SK-N-MC (cell line): ENCODE measurements at regions not wholly inside any gene's neighbourhood (a gene's known extent, or its start where the extent isn't known, plus 50 kb on each side); places are given as distances from the start of the nearest gene placed in this dataset.
"Not testable (repeated sequence)": the region's sequence is repeated elsewhere in the genome, so short reads cannot be mapped to it uniquely, and the experiment has no call there.

Source experiments
- DNase-seq: peaks from one replicate; pipeline ENCODE4 v3.0.0-alpha.2; 2011; ENCODE audit warnings: low read depth, low spot score
- H3K27ac ChIP-seq: fragments of 200-600 bp; sonication (generic); 2 replicates; pipeline ENCODE4 v1.5.1; 2016; ENCODE audit warnings: mixed run types
- H3K36me3 ChIP-seq: fragments of 200-600 bp; sonication (generic); 2 replicates; pipeline ENCODE4 v1.6.1; 2017; ENCODE audit warnings: antibody characterized with exemption, low read length, mixed read lengths; ENCODE audit not compliant: insufficient read depth
- H3K4me3 ChIP-seq: fragments of 200-600 bp; sonication (generic); 2 replicates; pipeline ENCODE4 v1.5.1; 2016
- H3K9ac ChIP-seq: fragments of 200-600 bp; sonication (generic); 2 replicates; pipeline ENCODE4 v1.8.0; 2017; ENCODE audit warnings: mixed run types, mixed read lengths; ENCODE audit not compliant: insufficient read length
- H3K9me3 ChIP-seq: fragments of 200-600 bp; sonication (generic); 2 replicates; pipeline ENCODE4 v1.6.1; 2017; ENCODE audit warnings: low read depth, mild to moderate bottlenecking, antibody characterized with exemption, low read length, moderate library complexity, mixed read lengths
- EZH2 ChIP-seq: fragments of 200-600 bp; sonication (generic); IDR thresholded peaks from one replicate; pipeline ENCODE4 v1.6.1; 2017; ENCODE audit warnings: antibody characterized with exemption
- FOXP2 ChIP-seq: optimal IDR thresholded peaks from 2 replicates; pipeline ENCODE3; 2011; ENCODE audit warnings: mild to moderate bottlenecking, moderate library complexity; ENCODE audit not compliant: insufficient read depth; ENCODE audit errors: extremely low read length, control extremely low read depth
- POLR2AphosphoS5 ChIP-seq: IDR thresholded peaks from 2 replicates; pipeline ENCODE4 v1.6.1; 2012; ENCODE audit warnings: mild to moderate bottlenecking, low read depth, low read length, borderline replicate concordance

DNA sequence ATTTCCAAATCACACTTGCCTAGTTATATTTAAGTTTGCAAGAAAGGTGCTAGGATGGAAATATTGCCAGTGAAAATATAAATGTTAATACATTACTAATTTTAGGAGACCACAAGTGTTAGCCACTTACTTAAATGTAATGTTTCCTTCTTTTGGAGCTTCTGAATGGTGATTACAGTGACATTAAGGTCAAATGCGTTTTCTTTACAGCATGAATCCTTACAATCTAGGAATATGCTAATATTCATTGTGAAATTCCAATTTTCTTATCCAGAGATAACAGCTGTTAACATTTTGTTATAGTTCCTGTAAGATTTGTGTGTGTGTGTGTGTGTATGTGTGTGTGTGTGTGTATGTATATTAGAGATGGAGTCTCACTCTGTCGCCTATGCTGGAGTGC lies 70.2 kb upstream of the NUDT6 start:
- Histone ChIP-seq H3K27ac (peak overlapping the region; percentile 48; the same call in 1 of the 2 replicates), H3K36me3 (peaks cover 9% of the 10 kb centered on the region)

DNA sequence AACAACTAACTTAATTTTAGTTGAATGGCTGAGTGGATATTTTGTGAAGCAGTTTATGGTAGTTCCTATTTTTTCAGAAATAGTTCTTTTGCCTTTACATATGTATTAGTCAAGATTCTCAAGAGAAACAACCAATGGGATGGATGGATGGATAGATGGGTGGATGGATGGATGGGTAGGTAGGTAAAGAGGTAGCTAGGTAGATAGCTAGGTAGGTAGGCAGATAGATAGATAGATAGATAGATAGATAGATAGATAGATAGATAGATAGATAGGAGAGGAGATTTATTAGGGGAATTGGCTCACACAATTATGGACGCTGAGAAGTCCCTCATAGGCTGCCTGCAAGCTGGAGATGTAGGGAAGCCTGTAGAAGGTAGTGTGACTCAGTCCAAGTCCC lies 74.0 kb upstream of the NUDT6 start:
- Histone ChIP-seq H3K9me3 (no peaks in the 10 kb centered on the region), H3K27ac (no peak overlapping the region), H3K36me3 (0 out of 2 replicates have a peak, but pooled peaks cover 3% of the 10 kb centered on the region), H3K4me3 (no peak overlapping the region), H3K9ac (no peak overlapping the region)
- no peak for TF ChIP-seq POLR2AphosphoS5
- TF ChIP-seq FOXP2 = no peak
- no peak for TF ChIP-seq EZH2
- DNase-seq = no peak

More for the DNA sequence above, 70.2 kb upstream of the NUDT6 start:
- peak overlapping the region; percentile 15; the same call in 1 of the 2 replicates for H3K4me3 ChIP-seq
- no peak for DNase-seq
- TF ChIP-seq POLR2AphosphoS5 = no peak
- TF ChIP-seq EZH2 = no peak
- TF ChIP-seq FOXP2 = no peak
- no peak overlapping the region for H3K9ac ChIP-seq
- H3K9me3 ChIP-seq = no peaks in the 10 kb centered on the region

DNA sequence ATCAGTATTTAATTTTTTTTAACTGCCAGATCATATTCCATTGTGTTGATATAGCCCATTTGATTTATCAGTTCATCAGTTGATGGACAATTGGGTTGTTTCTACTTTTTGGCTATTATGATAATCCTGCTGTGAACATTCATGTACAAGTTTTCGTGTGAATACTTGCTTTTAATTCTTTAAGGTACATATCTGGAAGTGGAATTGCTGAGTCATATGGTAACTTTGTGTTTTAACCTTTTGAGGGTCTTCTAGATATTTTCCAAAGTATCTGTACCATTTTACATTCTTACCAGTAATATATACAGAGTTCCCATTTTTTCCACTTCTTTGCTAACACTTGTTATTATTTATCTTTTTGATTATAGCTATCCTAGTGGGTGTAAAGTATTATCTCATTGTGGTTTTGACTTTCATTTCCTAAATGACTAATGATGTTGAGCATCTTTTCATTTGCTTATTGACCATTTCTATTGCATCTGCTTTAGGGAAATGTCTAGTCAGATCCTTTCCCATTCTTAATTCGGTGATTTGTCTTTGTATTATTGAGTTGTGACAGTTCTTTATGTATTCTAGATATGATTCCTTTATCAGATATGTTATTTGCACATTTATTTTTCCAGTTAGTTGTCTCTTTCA lies 75.2 kb upstream of the NUDT6 start:
- Histone ChIP-seq H3K27ac (no peak overlapping the region), H3K9ac (no peak overlapping the region), H3K9me3 (no peaks in the 10 kb centered on the region), H3K36me3 (0 out of 2 replicates have a peak, but pooled peaks cover 3% of the 10 kb centered on the region), H3K4me3 (no peak overlapping the region)
- TF ChIP-seq EZH2 (no peak), POLR2AphosphoS5 (no peak), FOXP2 (no peak)
- DNase-seq = no peak

DNA sequence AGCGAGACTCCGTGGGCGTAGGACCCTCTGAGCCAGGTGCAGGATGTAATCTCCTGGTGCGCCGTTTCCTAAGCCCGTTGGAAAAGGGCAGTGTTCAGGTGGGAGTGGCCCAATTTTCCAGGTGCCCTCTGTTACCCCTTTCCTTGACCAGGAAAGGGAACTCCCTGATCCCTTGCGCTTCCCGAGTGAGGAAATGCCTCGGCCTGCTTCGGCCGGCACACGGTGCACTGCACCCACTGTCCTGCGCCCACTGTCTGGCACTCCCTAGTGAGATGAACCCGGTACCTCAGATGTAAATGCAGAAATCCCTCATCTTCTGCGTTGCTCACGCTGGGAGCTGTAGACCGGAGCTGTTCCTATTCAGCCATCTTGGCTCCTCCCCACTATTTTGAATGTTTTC lies 81.7 kb upstream of the NUDT6 start:
- H3K9me3 ChIP-seq, H3K36me3 ChIP-seq, H3K4me3 ChIP-seq, H3K27ac ChIP-seq, DNase-seq, H3K9ac ChIP-seq: not testable (repeated sequence)

- not testable (repeated sequence) for H3K9ac ChIP-seq, H3K36me3 ChIP-seq, H3K9me3 ChIP-seq, H3K4me3 ChIP-seq, DNase-seq, H3K27ac ChIP-seq
These were observed 82.7 kb upstream of the NUDT6 start for GRCh38 chr4:123005126-123005525.

GRCh38 chr4:123007679-123008078 lies 85.3 kb upstream of the NUDT6 start:
- H3K9me3 ChIP-seq = no peaks in the 10 kb centered on the region
- no peak for TF ChIP-seq EZH2
- no peak for TF ChIP-seq POLR2AphosphoS5
- no peak for TF ChIP-seq FOXP2

GRCh38 chr4:123012416-123012815 lies 90.0 kb upstream of the NUDT6 start:
- not testable (repeated sequence) for H3K4me3 ChIP-seq, H3K27ac ChIP-seq, H3K9ac ChIP-seq, H3K36me3 ChIP-seq, H3K9me3 ChIP-seq, DNase-seq

More at GRCh38 chr4:123007679-123008078, 85.3 kb upstream of the NUDT6 start:
- Histone ChIP-seq H3K27ac (no peak overlapping the region), H3K36me3 (peaks cover 7% of the 10 kb centered on the region; the same call in 1 of the 2 replicates), H3K4me3 (no peak overlapping the region), H3K9ac (no peak overlapping the region)
- no peak for DNase-seq

- Histone ChIP-seq H3K9me3 (no peaks in the 10 kb centered on the region), H3K27ac (peak overlapping the region; percentile 78), H3K36me3 (no peaks in the 10 kb centered on the region; the same call in 1 of the 2 replicates), H3K9ac (peak overlapping the region; percentile 41), H3K4me3 (no peak overlapping the region)
- TF ChIP-seq EZH2 = no peak
- no peak for TF ChIP-seq FOXP2
- no peak for TF ChIP-seq POLR2AphosphoS5
- no peak for DNase-seq
These were observed 91.6 kb upstream of the NUDT6 start for GRCh38 chr4:123014038-123014437.

DNA sequence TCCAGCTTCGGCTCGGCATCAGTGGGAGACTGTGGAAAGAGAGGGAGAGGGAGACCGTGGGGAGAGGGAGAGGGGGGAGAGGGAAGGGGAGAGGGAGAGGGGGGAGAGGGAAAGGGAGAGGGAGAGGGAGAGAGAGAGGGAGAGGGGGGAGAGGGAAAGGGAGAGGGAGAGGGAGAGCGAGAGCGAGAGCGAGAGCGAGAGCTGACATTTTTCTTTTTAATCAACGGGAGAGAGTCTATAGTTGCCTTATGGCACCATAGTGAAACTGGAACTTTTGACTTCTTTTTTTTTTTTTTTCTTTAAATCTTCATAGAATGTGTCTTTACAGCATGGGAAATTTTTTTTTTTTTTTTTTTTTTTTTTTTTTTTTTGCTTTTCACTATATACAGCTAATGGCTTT lies 94.7 kb upstream of the NUDT6 start:
- peak overlapping the region; percentile 89 for H3K27ac ChIP-seq
- TF ChIP-seq FOXP2 (no peak), EZH2 (no peak), POLR2AphosphoS5 (no peak)

More for the DNA sequence above, 94.7 kb upstream of the NUDT6 start:
- H3K9ac ChIP-seq = no peak overlapping the region
- DNase-seq = no peak
- H3K36me3 ChIP-seq = peaks cover 3% of the 10 kb centered on the region; the same call in 1 of the 2 replicates
- H3K9me3 ChIP-seq = no peaks in the 10 kb centered on the region
- no peak overlapping the region for H3K4me3 ChIP-seq
